Activated T-cell treated with anti-CD3 and anti-CD28 coated beads, Interleukin-2, amount 50 U/mL, for 4 hours (primary cell): ENCODE measurements at regions not wholly inside any gene's neighbourhood (a gene's known extent, or its start where the extent isn't known, plus 50 kb on each side); places are given as distances from the start of the nearest gene placed in this dataset.
A peak's percentile ranks its signal among the peaks of the same experiment; 100 is the strongest.

Experiments
- ATAC-seq, 2 donors: fragments of 200-7000 bp; cut with Tn5 transposase; one replicate each; pipeline ENCODE4 v1.10.0; 2021
- DNase-seq: peaks from one replicate; pipeline ENCODE4 v3.0.0-alpha.2; 2020
- H3K27me3 Mint-ChIP-seq: one replicate; pipeline ENCODE4 v1.8.0; 2021; ENCODE audit warnings: low read depth, mixed read lengths
- H3K36me3 Mint-ChIP-seq: one replicate; pipeline ENCODE4 v1.8.0; 2022; ENCODE audit warnings: mixed read lengths; ENCODE audit not compliant: insufficient read depth
- H3K4me1 Mint-ChIP-seq: one replicate; pipeline ENCODE4 v1.8.0; 2021; ENCODE audit warnings: low read depth, mixed read lengths
- H3K4me3 Mint-ChIP-seq: one replicate; pipeline ENCODE4 v1.8.0; 2021; ENCODE audit warnings: mild to moderate bottlenecking, moderate library complexity, mixed read lengths
- H3K9me3 Mint-ChIP-seq: one replicate; pipeline ENCODE4 v1.8.0; 2021; ENCODE audit warnings: mixed read lengths

DNA sequence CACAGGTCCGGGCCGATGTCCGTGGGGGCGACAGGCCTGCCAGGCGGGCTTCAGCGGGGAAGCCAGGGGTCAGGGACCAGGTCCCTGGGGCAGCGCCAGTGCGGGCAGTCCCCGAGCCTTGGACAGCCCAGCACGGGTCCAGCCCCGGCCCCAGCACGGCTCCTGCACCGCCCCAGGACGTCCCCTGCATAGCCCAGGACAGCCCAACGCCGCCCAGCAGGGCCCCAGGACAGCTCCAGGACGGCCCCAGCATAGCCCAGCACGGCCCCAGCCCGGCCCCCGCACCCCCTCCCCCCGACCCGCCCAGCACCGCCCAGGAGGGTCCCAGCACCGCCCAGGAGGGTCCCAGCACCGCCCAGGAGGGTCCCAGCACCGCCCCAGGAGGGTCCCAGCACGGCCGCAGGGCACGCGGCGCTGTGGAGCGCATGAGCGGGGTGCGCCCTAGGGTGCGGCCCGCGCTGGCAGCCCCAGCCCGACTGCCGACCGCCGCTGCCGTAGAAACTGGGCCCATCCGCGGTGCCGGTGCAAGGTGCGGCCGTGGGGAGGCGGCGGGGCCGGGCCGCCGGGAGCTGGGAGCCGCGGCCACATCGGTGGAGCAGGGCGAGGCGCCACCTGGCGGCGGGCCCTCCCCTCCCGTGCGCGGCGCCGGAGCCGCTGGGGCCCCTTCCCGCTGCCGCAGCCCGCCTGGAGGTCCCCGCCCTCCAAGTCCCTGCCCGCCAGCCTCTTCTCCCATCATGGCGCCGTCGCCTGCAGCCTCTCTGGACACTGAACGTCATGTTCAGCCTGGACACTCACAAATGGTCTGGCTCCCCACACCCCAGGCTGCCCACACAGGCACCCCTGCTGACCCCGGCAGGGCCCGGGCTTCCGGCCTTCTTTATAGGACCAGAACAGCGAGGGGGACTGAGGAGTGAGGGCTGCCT lies 106.8 kb upstream of the NKX1-1 start:
- DNase-seq = peak; percentile 35
- H3K9me3 Mint-ChIP-seq = no peaks in the 10 kb centered on the region
- no peaks in the 10 kb centered on the region for H3K36me3 Mint-ChIP-seq
- no peaks in the 10 kb centered on the region for H3K4me1 Mint-ChIP-seq
- peak; percentile 80 to 85 for ATAC-seq
- peaks cover 10% of the 10 kb centered on the region for H3K27me3 Mint-ChIP-seq
- H3K4me3 Mint-ChIP-seq = no peak overlapping the region

DNA sequence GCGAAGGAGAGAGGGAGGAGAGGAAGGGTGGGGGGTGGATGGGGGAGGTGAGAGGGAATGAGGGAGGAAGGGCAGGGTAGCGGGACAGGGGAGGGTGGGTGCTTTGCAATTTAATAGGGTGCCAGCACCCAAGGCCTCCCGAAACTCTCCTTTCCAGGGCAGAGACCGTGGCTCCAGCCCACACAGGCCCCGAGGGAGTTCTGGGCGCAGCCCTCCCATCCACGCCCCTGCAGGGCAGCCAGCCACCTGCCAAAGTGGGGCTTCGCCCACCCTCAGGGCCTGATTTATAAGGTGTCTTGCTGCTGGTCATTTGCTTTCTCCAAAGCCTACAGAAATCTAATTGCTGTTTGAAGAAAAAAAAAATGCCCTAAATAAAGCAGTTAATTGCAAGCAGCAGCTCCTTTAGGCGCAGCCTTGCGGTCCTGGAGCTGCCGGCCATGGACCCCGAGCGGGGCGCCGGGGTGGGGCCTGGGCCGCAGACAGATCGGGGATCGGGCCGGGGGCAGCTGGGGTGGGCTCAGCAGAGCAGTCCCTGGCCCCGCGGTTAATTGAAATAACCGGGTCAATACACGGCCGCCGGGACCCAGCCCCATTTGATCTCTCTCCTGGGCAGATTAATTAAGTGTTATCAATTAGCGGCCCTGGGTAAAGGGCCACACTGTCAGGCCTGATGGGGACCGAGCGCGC lies 106.0 kb upstream of the NKX1-1 start:
- no peak for DNase-seq
- Mint-ChIP-seq H3K36me3 (no peaks in the 10 kb centered on the region), H3K27me3 (peaks cover 9% of the 10 kb centered on the region), H3K4me3 (peak overlapping the region; percentile 52), H3K4me1 (no peaks in the 10 kb centered on the region), H3K9me3 (no peaks in the 10 kb centered on the region)
- no peak for ATAC-seq

DNA sequence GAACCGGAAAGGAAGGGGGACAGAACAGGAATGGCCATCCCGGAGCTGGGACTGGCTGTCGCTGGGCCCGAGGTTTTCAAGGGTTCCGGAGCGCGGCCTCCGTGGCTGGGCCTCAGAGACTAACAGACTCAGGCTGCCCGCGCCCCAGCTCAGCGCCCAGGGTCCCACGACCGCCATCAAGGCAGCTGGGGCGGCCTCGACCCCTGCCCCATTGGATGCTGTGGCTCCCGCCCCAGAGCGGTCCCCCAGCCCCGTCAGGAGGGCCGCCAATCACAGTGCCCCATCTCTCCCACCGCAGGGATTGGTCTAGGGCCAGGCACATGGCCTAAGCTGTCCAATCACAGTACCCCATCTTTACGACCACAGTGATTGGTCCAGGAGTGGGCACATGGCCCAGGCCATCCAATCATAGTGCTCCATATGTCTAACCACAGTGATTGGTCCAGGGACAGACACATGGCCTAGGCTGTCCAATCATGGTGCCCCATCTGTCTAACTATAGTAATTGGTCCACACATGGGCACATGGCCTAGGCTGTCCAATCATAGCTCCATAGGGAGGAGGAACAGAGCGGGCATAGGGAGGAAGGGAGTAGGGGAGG lies 105.3 kb upstream of the NKX1-1 start:
- ATAC-seq (peak; percentile 65 to 66), DNase-seq (no peak)
- Mint-ChIP-seq H3K4me3 (peak overlapping the region; percentile 52), H3K36me3 (no peaks in the 10 kb centered on the region), H3K4me1 (no peaks in the 10 kb centered on the region), H3K27me3 (peaks cover 7% of the 10 kb centered on the region), H3K9me3 (no peaks in the 10 kb centered on the region)

DNA sequence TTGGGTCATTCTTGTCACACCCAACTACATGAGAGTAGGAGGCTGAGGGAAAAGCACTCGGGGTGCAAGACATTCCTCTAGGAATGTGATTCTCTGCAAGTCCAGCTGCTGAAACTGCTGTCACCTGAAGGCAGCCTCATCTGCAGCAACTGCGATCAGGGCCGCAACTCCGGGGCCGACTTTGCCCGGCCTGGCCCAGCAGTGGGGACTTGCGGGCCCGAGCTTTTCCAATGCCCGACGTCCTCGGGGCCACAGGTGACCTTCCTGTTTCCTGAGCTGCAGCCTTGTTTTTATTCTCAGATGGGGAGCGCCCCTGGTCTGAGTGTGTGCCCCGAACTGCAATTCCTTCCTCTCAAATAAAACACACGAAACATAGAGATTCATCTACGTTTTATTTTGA lies 104.7 kb upstream of the NKX1-1 start:
- no peak for DNase-seq
- H3K9me3 Mint-ChIP-seq = no peaks in the 10 kb centered on the region
- peak overlapping the region; percentile 33 for H3K4me3 Mint-ChIP-seq
- H3K36me3 Mint-ChIP-seq = no peaks in the 10 kb centered on the region
- no peaks in the 10 kb centered on the region for H3K4me1 Mint-ChIP-seq
- ATAC-seq = no peak
- peaks cover 9% of the 10 kb centered on the region for H3K27me3 Mint-ChIP-seq

DNA sequence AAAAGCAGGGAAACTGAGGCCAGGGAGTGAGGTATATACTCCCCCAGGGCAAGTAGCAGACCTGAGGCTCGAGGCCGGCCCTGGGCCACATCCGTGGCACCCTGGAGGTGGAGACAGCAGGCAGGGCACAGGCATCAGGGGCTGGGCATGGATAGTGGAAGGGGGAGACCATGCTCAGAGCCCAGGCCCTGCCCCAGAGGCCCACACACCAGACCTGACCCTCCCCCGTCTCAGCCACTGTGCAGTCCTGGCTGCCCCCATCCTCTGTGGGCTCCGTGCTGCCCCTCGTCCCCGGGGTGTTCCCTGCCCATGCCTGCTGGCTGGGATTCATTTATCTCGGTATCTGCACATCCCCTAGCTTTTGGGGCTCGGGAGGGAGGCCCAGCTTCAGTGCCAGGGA lies 103.1 kb upstream of the NKX1-1 start:
- no peak for ATAC-seq
- Mint-ChIP-seq H3K36me3 (no peaks in the 10 kb centered on the region), H3K27me3 (peaks cover 9% of the 10 kb centered on the region), H3K4me3 (no peak overlapping the region), H3K9me3 (no peaks in the 10 kb centered on the region), H3K4me1 (no peaks in the 10 kb centered on the region)
- DNase-seq = no peak

DNA sequence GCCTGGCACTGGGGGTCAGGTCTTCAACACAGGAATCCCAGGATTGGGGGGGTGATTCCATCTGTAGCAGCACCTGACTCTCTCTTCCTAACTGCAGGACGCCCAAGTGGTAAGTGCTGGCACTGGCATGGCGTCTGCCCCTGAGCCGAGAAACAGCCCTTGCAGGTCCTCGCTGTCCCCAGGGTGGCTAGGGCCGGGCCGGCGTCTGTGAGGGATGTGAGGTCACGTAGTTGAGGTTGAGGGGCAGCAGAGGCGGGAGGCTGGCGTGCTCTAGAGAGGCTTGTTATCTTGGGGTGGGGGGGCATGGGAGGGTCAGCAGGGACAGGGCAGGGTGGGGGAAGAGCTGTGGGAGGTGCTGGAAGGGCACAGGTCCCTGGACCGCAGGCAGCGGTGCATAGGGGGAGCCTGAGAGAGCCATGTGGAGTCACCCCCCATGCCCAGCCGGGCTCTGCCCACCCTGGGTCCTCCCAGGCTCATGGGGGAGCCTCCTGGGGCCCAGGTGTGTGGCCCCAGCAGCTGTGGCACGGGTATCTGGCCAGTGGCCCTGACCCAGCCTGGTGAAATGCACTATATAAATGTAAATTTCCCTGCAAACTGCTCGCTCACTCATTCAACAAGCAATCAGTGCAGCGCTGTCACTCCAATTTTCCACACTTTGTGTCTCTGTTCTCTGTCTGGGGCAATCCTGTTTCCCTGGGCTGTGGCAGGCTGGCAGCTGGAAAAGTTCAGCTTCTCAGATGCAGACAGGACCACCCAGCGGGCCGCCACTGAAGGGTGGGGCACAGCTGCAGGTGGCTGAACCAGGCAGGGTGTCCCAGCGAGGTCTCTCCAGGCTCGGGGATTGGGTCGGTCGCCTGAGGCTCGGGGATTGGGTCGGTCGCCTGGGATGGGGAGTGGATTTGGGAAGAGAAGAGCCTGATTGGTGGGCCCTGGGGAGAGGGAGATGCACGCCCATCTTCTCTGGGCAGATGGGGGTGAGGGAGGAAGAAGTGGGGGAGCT lies 102.2 kb upstream of the NKX1-1 start:
- H3K27me3 Mint-ChIP-seq = peaks cover 9% of the 10 kb centered on the region
- no peaks in the 10 kb centered on the region for H3K36me3 Mint-ChIP-seq
- H3K4me1 Mint-ChIP-seq = no peaks in the 10 kb centered on the region
- no peak overlapping the region for H3K4me3 Mint-ChIP-seq
- H3K9me3 Mint-ChIP-seq = no peaks in the 10 kb centered on the region
- DNase-seq (no peak), ATAC-seq (no peak)

DNA sequence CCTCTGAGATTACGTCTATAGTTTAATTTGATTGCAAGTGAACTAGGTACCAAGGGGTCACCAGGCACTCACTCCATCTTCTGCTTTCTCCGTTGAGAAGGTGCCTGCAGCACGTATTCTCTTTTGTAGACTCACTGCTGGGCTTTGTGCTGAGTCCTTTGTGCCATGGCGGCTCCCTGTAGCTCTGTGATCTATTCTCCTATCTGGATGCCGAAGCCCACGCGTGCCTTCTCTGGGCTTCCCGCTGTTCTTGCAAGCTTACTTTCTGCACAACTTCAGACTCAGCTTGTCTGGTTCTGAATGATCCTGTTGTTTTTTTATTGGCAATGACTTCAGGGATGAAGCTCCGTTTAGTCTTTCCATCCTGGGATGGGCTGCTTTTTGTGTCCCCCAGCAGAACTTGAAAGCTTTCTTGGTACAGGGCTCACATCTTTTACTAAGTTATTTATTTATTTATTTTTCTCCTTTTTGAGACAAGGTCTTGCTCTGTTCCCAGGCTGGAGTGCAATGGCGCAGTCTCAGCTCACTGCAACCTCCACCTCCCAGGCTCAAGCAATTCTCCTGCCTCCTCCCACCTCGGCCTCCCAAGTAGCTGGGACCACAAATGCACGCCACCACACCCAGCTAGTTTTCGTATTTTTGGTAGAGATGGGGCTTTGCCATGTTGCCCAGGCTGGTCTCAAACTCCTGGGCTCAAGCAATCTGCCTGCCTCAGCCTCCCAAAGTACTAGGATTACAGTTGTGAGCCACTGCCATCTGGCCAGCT lies 100.9 kb upstream of the NKX1-1 start:
- Mint-ChIP-seq H3K4me1 (no peaks in the 10 kb centered on the region), H3K9me3 (no peaks in the 10 kb centered on the region), H3K27me3 (peaks cover 14% of the 10 kb centered on the region), H3K36me3 (no peaks in the 10 kb centered on the region), H3K4me3 (no peak overlapping the region)
- ATAC-seq (no peak), DNase-seq (no peak)

DNA sequence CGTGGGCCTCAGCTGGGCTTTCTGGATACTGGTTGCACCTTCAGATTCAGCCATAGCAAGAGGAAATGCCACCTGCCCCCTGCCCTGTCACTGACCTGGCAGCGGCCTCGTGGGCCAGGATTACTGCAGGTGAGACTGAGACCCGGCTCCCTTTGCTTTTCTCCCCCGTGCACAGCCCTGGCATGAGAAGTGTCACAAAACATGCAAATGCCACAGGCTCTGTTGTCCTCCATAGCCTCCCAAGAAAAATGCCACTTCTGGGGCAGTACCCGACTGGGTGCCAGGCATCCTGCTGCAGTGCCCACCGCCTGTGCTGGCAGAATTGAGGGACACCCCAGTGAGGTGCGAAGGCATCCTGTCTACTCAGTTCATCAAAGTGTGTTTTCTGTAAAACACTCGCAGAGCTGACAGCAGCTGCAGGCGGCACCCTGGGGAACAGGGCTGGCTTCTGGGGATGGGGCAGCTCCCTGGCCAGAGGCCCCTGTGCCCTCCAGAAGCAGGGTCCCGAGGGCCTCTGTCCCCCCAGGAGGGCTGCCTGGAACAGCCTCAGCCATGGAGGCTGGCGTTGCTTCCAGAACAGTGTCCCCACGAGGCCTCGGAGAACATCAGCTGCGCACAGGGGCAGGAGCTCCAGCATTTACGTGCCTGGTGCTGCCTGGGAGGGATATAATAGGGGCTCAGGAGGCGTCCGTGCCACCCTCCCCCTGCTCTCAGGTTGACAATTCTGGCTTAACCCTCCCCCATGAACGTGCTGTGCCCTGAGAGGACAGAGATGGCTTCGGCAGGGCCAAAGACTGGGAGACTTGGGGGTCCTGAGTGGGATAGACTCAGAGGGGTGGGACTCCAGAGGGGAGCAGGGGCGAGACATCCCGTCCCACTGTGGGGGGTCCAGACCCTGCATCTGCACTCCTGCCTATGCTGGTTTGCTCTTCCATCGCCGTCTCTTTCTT lies 99.5 kb upstream of the NKX1-1 start:
- DNase-seq (no peak), ATAC-seq (no peak)

DNA sequence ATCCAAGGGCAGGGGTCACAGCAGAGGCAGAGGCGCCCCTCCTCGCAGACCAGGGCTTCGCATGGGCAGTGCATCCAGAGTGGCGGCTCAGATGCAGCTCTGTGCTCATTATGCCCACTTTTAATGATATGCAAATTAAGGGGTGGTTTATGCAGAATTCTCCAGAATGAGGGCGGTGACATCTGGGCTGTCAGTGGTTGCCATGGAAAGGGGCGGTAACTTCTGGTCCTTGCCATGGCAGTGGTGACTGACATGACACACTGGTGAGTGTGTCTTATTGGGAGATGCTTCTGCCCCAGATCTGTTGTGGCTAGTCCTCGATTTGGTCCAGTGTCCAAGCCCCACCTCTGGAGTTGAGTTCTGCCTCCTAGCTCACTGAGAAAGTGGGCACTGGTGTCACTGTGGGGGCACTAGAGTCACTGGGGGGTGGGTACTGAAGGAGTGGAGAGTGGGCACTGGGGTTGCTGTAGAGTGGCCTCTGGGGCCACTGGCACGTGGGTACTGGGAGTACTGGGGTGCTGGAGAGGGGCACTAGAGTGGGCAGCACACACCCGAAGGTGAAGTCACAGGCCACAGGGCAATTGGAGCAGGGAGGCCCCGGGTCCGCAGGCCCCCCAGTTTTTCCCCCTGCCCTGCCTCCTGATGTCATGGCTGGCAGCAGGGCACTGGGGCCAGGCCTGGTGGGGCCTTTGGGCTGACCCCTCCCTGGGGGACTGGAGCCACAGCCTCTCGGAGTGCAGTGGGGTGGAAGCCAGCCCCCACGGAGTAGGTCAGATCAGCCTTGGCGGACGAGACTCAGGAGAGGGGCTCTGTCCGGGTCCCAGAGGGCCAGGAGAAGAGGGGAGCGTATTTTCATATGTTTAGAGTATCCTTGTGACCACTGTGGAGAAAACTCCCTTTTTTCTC lies 98.6 kb upstream of the NKX1-1 start:
- no peak for ATAC-seq
- DNase-seq = no peak

More for the DNA sequence above, 99.5 kb upstream of the NKX1-1 start:
- Mint-ChIP-seq H3K27me3 (peaks cover 12% of the 10 kb centered on the region), H3K4me1 (no peaks in the 10 kb centered on the region), H3K36me3 (no peaks in the 10 kb centered on the region), H3K9me3 (no peaks in the 10 kb centered on the region), H3K4me3 (no peak overlapping the region)

DNA sequence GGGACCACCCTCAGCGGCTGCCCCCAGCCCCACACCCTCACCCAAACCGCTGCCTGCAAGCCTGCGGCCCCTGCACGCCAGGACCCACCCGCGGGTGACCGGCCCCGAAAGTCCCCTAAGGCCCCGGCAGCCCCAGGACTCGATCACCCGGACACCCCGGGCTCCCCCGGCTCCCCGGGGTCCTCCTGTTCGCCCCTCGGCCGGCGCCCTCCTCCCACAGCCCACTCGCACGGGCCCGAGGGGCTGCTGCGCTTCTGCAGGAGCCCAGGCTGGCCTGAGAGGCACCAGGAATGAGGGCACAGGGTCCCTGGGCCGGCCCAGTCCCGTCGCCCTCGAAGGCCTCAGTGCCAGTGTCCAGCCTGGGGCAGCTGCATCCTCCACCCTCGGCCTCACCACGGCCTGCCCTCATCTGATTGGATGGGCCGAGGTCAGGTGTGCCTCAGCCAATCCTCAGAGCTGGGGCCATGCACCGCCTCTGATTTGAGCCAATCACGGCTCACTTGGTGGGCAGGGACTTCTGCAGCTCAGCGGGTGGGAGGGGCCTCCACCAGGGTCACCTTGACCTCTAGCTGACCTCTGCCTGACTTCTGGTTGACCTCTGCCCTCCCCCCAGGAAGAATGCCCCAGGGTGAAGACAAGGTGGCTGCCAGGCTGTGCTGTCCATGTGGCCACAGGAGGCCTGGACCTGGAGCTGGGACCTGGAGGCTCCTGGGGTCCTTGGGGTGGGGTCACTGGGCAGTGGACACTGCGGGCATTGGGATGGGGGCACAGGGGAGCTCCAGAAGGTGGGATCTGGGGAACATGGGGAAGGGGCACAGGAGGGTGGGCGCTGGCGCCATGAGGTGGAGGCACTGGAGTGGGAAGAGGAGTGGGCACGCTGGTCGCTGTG lies 97.6 kb upstream of the NKX1-1 start:
- DNase-seq (no peak), ATAC-seq (no peak)
- Mint-ChIP-seq H3K27me3 (peaks cover 9% of the 10 kb centered on the region), H3K9me3 (no peaks in the 10 kb centered on the region), H3K4me1 (no peaks in the 10 kb centered on the region), H3K4me3 (no peak overlapping the region), H3K36me3 (no peaks in the 10 kb centered on the region)

More for the DNA sequence above, 98.6 kb upstream of the NKX1-1 start:
- no peaks in the 10 kb centered on the region for H3K9me3 Mint-ChIP-seq
- H3K36me3 Mint-ChIP-seq = no peaks in the 10 kb centered on the region
- H3K4me1 Mint-ChIP-seq = no peaks in the 10 kb centered on the region
- H3K4me3 Mint-ChIP-seq = no peak overlapping the region
- H3K27me3 Mint-ChIP-seq = peaks cover 10% of the 10 kb centered on the region

DNA sequence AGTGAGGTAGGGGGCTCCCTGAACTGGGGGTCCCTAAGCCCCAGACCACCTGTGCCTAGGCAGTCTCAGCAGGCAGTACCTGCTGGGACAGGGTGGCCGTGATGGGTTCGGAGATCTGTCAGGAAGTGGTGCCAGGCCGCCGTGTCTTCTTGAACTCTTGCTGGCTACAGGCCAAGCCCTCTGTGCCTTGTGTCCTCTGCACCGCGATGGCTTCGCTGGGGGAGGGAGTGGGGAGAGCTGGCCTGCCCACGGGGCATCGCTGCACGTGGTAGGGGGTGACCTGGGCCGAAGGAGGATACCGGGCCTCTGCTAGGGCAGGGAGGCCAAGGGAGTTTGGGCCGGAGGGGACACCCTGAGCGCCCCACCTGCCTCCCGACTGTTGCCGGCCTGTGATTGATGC lies 96.7 kb upstream of the NKX1-1 start:
- Mint-ChIP-seq H3K36me3 (no peaks in the 10 kb centered on the region), H3K27me3 (peaks cover 9% of the 10 kb centered on the region), H3K4me3 (no peak overlapping the region), H3K9me3 (no peaks in the 10 kb centered on the region), H3K4me1 (no peaks in the 10 kb centered on the region)
- ATAC-seq = no peak
- no peak for DNase-seq
